GM23248 (cell line): ENCODE measurements at regions not wholly inside any gene's neighbourhood (a gene's known extent, or its start where the extent isn't known, plus 50 kb on each side); places are given as distances from the start of the nearest gene placed in this dataset.

ENCODE experiments used
- DNase-seq: peaks from one replicate; pipeline ENCODE4 v3.0.0-alpha.2; 2015
- H2AFZ ChIP-seq: fragments of 200-600 bp; sonication (generic); 2 replicates; pipeline ENCODE4 v1.6.1; 2016; ENCODE audit warnings: antibody characterized with exemption
- H3F3A ChIP-seq: fragments of 200-600 bp; sonication (generic); 2 replicates; pipeline ENCODE4 v1.6.1; 2016; ENCODE audit warnings: mild to moderate bottlenecking, antibody characterized with exemption, mixed run types; ENCODE audit not compliant: insufficient read depth
- H3K27ac ChIP-seq: fragments of 200-600 bp; sonication (generic); 2 replicates; pipeline ENCODE4 v1.5.1; 2016; ENCODE audit warnings: mild to moderate bottlenecking
- H3K27me3 ChIP-seq: fragments of 200-600 bp; sonication (generic); replicated peaks from 2 replicates; pipeline ENCODE4 v1.6.1; 2016; ENCODE audit warnings: mild to moderate bottlenecking; ENCODE audit not compliant: insufficient read depth
- H3K36me3 ChIP-seq: fragments of 200-600 bp; sonication (generic); 2 replicates; pipeline ENCODE4 v1.6.1; 2016; ENCODE audit warnings: low read depth, mild to moderate bottlenecking
- H3K4me1 ChIP-seq: fragments of 200-600 bp; sonication (generic); 2 replicates; pipeline ENCODE4 v1.6.1; 2016; ENCODE audit warnings: mild to moderate bottlenecking; ENCODE audit not compliant: insufficient read depth
- H3K4me2 ChIP-seq: fragments of 200-600 bp; sonication (generic); one replicate; pipeline ENCODE4 v1.6.1; 2016; ENCODE audit warnings: mild to moderate bottlenecking; ENCODE audit not compliant: unreplicated experiment
- H3K4me3 ChIP-seq: fragments of 200-600 bp; sonication (generic); 2 replicates; pipeline ENCODE4 v1.5.1; 2016; ENCODE audit warnings: mild to moderate bottlenecking
- H3K79me2 ChIP-seq: fragments of 200-600 bp; sonication (generic); 2 replicates; pipeline ENCODE4 v1.6.1; 2016; ENCODE audit warnings: mild to moderate bottlenecking; ENCODE audit not compliant: insufficient read depth
- H3K9ac ChIP-seq: fragments of 200-600 bp; sonication (generic); 2 replicates; pipeline ENCODE4 v1.6.1; 2016; ENCODE audit warnings: mild to moderate bottlenecking
- H3K9me2 ChIP-seq: fragments of 200-600 bp; sonication (generic); 2 replicates; pipeline ENCODE4 v1.6.1; 2016; ENCODE audit warnings: mixed run types, mild to moderate bottlenecking, moderate library complexity; ENCODE audit not compliant: insufficient read depth
- H3K9me3 ChIP-seq: fragments of 200-600 bp; sonication (generic); one replicate; pipeline ENCODE4 v1.6.1; 2017; ENCODE audit warnings: low read depth
- H4K20me1 ChIP-seq: fragments of 200-600 bp; sonication (generic); 2 replicates; pipeline ENCODE4 v1.6.0; 2016; ENCODE audit not compliant: insufficient read depth
- EZH2 ChIP-seq: fragments of 200-600 bp; sonication (generic); IDR thresholded peaks from 2 replicates; pipeline ENCODE4 v1.6.1; 2018; ENCODE audit warnings: antibody characterized with exemption, mild to moderate bottlenecking; ENCODE audit not compliant: insufficient read depth, poor library complexity, severe bottlenecking
- EZH2phosphoT487 ChIP-seq: fragments of 200-600 bp; sonication (generic); IDR thresholded peaks from 2 replicates; pipeline ENCODE4 v1.6.1; 2018; ENCODE audit warnings: antibody characterized with exemption, moderate library complexity, mild to moderate bottlenecking, low read depth; ENCODE audit not compliant: insufficient read depth
- WGBS, 2 experiments: methylation state at CpG; one replicate each; pipeline ENCODE4 v1.1.6; 2015 to 2017; ENCODE audit warnings: low lambda C conversion rate in 2 of 2, low coverage in 1 of 2; ENCODE audit errors: missing lambda C conversion rate in 2 of 2; 5-methylcytosine and 5-hydroxymethylcytosine counted together
- in situ Hi-C: fragments of 300-500 bp; cut with MboI; formaldehyde crosslinking; loops from 2 replicates; pipeline ENCODE4 v1.15.0; 2020

DNA sequence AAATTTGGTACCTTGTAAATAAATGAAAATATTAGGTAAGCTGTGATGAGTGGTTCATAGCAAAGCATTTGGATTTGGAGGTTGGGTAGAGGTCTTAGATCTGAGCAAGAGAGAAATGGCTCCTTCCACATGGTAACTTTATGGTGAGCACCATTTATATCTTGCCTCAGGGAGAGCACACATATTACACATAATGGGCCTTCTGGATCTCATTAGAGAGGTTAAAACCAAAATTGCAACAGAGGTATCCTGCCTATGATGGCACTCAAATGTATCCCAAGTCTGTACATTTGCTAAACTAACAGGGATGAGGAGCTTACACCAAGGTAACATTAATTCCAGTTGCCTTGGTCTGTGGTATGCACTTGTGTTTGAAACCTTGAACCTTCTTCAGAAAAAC, 87.1 kb upstream of the PUDP start:
- Histone ChIP-seq H3K36me3 (no peaks in the 10 kb centered on the region), H2AFZ (no peak overlapping the region), H4K20me1 (no peaks in the 10 kb centered on the region), H3K27me3 (no peaks in the 10 kb centered on the region), H3K27ac (no peak overlapping the region), H3K4me1 (no peaks in the 10 kb centered on the region), H3K4me2 (no peak overlapping the region), H3K79me2 (no peaks in the 10 kb centered on the region), H3K9me2 (no peaks in the 10 kb centered on the region), H3K9me3 (no peaks in the 10 kb centered on the region), H3F3A (no peaks in the 10 kb centered on the region), H3K9ac (no peak overlapping the region), H3K4me3 (no peak overlapping the region)
- TF ChIP-seq EZH2, result no peak
- no peak for TF ChIP-seq EZH2phosphoT487
- DNase-seq, result peak; percentile 4
- in situ Hi-C loops, result no loop called here

DNA sequence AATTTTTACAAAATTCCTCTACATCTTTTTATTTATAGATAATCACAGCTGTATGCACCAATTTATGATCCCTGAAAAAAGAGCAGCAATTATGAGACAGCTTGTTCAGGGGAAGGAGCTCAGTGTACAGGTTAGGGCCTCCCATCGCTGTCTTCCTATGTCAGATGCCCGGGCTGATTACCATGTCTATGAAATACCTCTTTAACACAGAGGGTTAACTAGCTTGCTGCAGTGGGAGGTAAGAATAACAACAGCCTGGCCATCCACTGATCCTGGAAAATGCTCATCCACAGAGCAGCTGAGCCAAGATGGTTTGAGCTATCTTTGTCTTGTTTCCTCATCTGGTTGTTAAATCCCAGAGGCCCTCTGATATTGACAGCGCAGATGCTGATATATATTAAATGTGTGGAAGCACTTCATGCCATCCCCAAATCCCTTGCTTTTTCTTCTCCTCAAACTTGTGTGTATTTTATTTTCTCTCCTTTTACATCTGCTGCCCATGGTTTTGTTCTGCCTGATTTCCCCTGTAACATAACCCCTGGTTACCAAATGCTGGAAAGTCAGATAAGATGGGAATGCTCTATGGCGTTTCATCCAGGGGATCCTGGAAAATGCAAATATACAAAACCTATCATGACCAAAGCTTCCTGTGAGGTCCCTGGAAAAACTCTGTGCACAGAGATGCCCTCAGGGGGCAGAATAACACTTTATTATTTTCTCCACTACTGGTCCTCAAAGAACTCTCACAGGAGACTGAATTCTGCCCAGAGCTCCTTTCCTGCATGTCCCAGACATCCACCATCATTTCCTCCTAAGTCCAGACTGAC, 85.8 kb upstream of the PUDP start:
- no peaks in the 10 kb centered on the region for H3K9me2 ChIP-seq
- H3K36me3 ChIP-seq, result no peaks in the 10 kb centered on the region
- no peak for TF ChIP-seq EZH2phosphoT487
- TF ChIP-seq EZH2, result no peak
- no peaks in the 10 kb centered on the region for H4K20me1 ChIP-seq
- H3K27me3 ChIP-seq, result no peaks in the 10 kb centered on the region
- H3K79me2 ChIP-seq, result no peaks in the 10 kb centered on the region
- H3K4me2 ChIP-seq, result no peak overlapping the region
- H3K4me1 ChIP-seq, result no peaks in the 10 kb centered on the region
- H3K9ac ChIP-seq, result no peak overlapping the region
- no peaks in the 10 kb centered on the region for H3K9me3 ChIP-seq
- in situ Hi-C loops, result no loop called here
- DNase-seq, result no peak
- no peak overlapping the region for H2AFZ ChIP-seq
- H3K4me3 ChIP-seq, result no peak overlapping the region
- no peaks in the 10 kb centered on the region for H3F3A ChIP-seq
- 72 to 78% methylated on average over 4 of the region's 4 CpGs for WGBS, 2 experiments
- no peak overlapping the region for H3K27ac ChIP-seq

DNA sequence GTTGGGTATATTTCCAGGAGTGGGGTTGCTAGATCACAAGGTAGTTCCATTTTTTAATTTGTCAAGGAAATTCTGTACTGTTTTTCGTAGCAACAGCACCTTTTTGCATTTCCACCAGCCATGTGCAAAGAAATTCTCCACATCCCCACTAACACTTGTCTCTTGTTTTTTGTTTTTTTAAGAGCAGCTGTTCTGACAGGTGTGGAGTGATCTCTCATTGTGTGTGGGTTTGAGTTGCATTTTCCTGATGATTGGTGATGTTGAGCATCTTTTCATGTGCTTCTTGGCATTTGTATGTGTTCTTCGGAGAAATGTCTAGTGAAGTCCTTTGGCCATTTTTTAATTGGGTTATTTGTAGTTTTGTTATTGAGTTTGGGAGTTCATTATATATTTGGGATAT, 80.3 kb upstream of the PUDP start:
- no peak overlapping the region for H3K27ac ChIP-seq
- WGBS, 2 experiments, result 47 to 50% methylated on average over 2 of the region's 2 CpGs

DNA sequence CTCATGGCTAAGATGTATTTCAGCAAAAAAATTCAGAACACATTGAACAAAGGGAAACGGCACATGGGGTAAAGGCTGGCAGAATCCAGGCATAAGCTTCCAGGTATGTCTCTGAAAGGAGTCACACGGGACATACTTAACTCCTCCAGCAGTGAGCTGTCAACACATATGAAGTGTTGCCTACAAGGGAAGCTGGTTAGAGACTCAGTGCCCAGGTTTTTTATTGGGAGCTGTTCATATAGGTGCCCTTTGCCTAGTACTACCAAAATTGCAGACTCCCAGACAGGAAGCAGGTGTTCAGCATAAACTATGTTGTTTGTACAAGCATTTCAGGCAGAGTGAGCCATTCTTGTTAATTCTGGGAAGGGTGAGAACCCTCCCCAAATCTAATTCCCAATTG, 77.4 kb upstream of the PUDP start:
- Histone ChIP-seq H3K27me3 (no peaks in the 10 kb centered on the region), H3K4me1 (no peaks in the 10 kb centered on the region), H3K9me2 (no peaks in the 10 kb centered on the region), H3K27ac (no peak overlapping the region), H2AFZ (no peak overlapping the region), H3K36me3 (no peaks in the 10 kb centered on the region), H3K4me3 (no peak overlapping the region), H3K9ac (no peak overlapping the region), H3K9me3 (no peaks in the 10 kb centered on the region), H3F3A (no peaks in the 10 kb centered on the region), H3K4me2 (no peak overlapping the region), H4K20me1 (no peaks in the 10 kb centered on the region), H3K79me2 (no peaks in the 10 kb centered on the region)
- no peak for DNase-seq
- TF ChIP-seq EZH2, result no peak
- TF ChIP-seq EZH2phosphoT487, result no peak
- in situ Hi-C loops, result no loop called here
- WGBS, 2 experiments, result 46 to 72% methylated on average over 2 of the region's 2 CpGs

More for the DNA sequence above, 80.3 kb upstream of the PUDP start:
- in situ Hi-C loops, result no loop called here
- no peaks in the 10 kb centered on the region for H3K36me3 ChIP-seq
- TF ChIP-seq EZH2phosphoT487 (no peak), EZH2 (no peak)
- no peaks in the 10 kb centered on the region for H3K79me2 ChIP-seq
- no peaks in the 10 kb centered on the region for H3K4me1 ChIP-seq
- no peak for DNase-seq
- no peaks in the 10 kb centered on the region for H3K9me2 ChIP-seq
- H3K9me3 ChIP-seq, result no peaks in the 10 kb centered on the region
- H3K4me3 ChIP-seq, result no peak overlapping the region
- no peak overlapping the region for H3K9ac ChIP-seq
- H4K20me1 ChIP-seq, result no peaks in the 10 kb centered on the region
- no peak overlapping the region for H2AFZ ChIP-seq
- no peaks in the 10 kb centered on the region for H3K27me3 ChIP-seq
- no peak overlapping the region for H3K4me2 ChIP-seq
- no peaks in the 10 kb centered on the region for H3F3A ChIP-seq

DNA sequence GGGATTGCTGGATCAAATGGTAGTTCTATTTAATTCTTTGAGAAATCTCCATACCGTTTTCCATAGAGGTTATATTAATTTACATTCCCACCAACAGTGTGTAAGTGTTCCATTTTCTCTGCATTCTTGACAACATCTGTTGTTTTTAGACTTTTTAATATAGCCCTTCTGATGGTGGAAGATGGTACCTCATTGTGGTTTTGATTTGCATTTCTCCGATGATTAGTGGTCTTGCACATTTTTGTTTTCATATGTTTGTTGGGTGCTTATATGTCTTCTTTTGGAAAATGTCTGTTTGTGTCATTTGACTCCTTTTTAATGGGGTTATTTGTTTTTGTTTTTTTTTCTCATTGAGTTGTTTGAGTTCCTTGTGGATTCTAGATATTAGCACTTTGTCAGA, 75.3 kb upstream of the PUDP start:
- no peaks in the 10 kb centered on the region for H3K9me2 ChIP-seq
- WGBS, 2 experiments, result 53 to 65% methylated on average over 2 of the region's 2 CpGs
- H2AFZ ChIP-seq, result no peak overlapping the region
- no peak overlapping the region for H3K27ac ChIP-seq
- H3K36me3 ChIP-seq, result no peaks in the 10 kb centered on the region
- H3K4me3 ChIP-seq, result no peak overlapping the region
- no peaks in the 10 kb centered on the region for H3K27me3 ChIP-seq
- no peak overlapping the region for H3K4me2 ChIP-seq
- H3K4me1 ChIP-seq, result no peaks in the 10 kb centered on the region
- in situ Hi-C loops, result no loop called here
- no peaks in the 10 kb centered on the region for H3F3A ChIP-seq
- H3K9me3 ChIP-seq, result no peaks in the 10 kb centered on the region
- TF ChIP-seq EZH2, result no peak
- TF ChIP-seq EZH2phosphoT487, result no peak
- no peaks in the 10 kb centered on the region for H3K79me2 ChIP-seq
- no peaks in the 10 kb centered on the region for H4K20me1 ChIP-seq
- no peak overlapping the region for H3K9ac ChIP-seq
- no peak for DNase-seq
